MM.1S (cell line): ENCODE measurements at regions not wholly inside any gene's neighbourhood (a gene's known extent, or its start where the extent isn't known, plus 50 kb on each side); places are given as distances from the start of the nearest gene placed in this dataset.

Experiments used
- DNase-seq: peaks from one replicate; pipeline ENCODE4 v3.0.0-alpha.2; 2015
- H2AFZ ChIP-seq: fragments of 300-600 bp; sonication (generic); 2 replicates; pipeline ENCODE4 v1.6.0; 2016; ENCODE audit warnings: antibody characterized with exemption, low read length
- H3F3A ChIP-seq: fragments of 300-600 bp; sonication (generic); 2 replicates; pipeline ENCODE4 v1.6.1; 2016; ENCODE audit warnings: mild to moderate bottlenecking, antibody characterized with exemption, low read length, moderate library complexity, mixed read lengths; ENCODE audit not compliant: insufficient read depth
- H3K27ac ChIP-seq: fragments of 300-600 bp; sonication (generic); 2 replicates; pipeline ENCODE4 v1.5.1; 2016; ENCODE audit warnings: mild to moderate bottlenecking, low read length
- H3K27me3 ChIP-seq: fragments of 300-600 bp; sonication (generic); replicated peaks from 2 replicates; pipeline ENCODE4 v1.6.0; 2016; ENCODE audit warnings: low read length; ENCODE audit not compliant: insufficient read depth
- H3K36me3 ChIP-seq: fragments of 300-600 bp; sonication (generic); replicated peaks from 2 replicates; pipeline ENCODE4 v1.6.1; 2016; ENCODE audit warnings: mild to moderate bottlenecking, low read length, mixed read lengths; ENCODE audit not compliant: insufficient read depth
- H3K4me1 ChIP-seq: fragments of 300-600 bp; sonication (generic); 2 replicates; pipeline ENCODE4 v1.6.1; 2016; ENCODE audit warnings: low read length, mixed read lengths
- H3K4me2 ChIP-seq: fragments of 300-600 bp; sonication (generic); 2 replicates; pipeline ENCODE4 v1.6.0; 2016; ENCODE audit warnings: low read depth, low read length
- H3K4me3 ChIP-seq: fragments of 300-600 bp; sonication (generic); 2 replicates; pipeline ENCODE4 v1.5.1; 2016; ENCODE audit warnings: low read length, mixed read lengths
- H3K79me2 ChIP-seq: fragments of 300-600 bp; sonication (generic); 2 replicates; pipeline ENCODE4 v1.6.1; 2016; ENCODE audit warnings: mixed run types, low read length, mixed read lengths
- H3K9ac ChIP-seq: fragments of 300-600 bp; sonication (generic); 2 replicates; pipeline ENCODE4 v1.6.1; 2016; ENCODE audit warnings: low read length, mixed read lengths
- H3K9me2 ChIP-seq: fragments of 300-600 bp; sonication (generic); replicated peaks from 2 replicates; pipeline ENCODE4 v1.6.1; 2016; ENCODE audit warnings: mild to moderate bottlenecking, low read length, mixed read lengths; ENCODE audit not compliant: insufficient read depth
- H3K9me3 ChIP-seq: fragments of 300-600 bp; sonication (generic); replicated peaks from 2 replicates; pipeline ENCODE4 v1.6.1; 2016; ENCODE audit warnings: mild to moderate bottlenecking, low read length, mixed read lengths; ENCODE audit not compliant: insufficient read depth
- H4K20me1 ChIP-seq: fragments of 300-600 bp; sonication (generic); 2 replicates; pipeline ENCODE4 v1.6.1; 2016; ENCODE audit warnings: mild to moderate bottlenecking, low read length, moderate library complexity, mixed read lengths; ENCODE audit not compliant: insufficient read depth
- EZH2 ChIP-seq: fragments of 300-600 bp; sonication (generic); optimal IDR thresholded peaks from 2 replicates; pipeline ENCODE3; 2017; ENCODE audit warnings: low read depth, mild to moderate bottlenecking, antibody characterized with exemption, low read length, mixed read lengths
- EZH2phosphoT487 ChIP-seq: fragments of 300-600 bp; sonication (generic); IDR thresholded peaks from 2 replicates; pipeline ENCODE4 v1.6.1; 2018; ENCODE audit warnings: antibody characterized with exemption, low read length
- TF ChIP-seq, protein P1 (sequence below): fragments of 300-600 bp; sonication (generic); IDR thresholded peaks from 2 replicates; pipeline ENCODE4 v1.5.1; 2016; ENCODE audit warnings: antibody characterized with exemption, low read length, mixed read lengths

DNA sequence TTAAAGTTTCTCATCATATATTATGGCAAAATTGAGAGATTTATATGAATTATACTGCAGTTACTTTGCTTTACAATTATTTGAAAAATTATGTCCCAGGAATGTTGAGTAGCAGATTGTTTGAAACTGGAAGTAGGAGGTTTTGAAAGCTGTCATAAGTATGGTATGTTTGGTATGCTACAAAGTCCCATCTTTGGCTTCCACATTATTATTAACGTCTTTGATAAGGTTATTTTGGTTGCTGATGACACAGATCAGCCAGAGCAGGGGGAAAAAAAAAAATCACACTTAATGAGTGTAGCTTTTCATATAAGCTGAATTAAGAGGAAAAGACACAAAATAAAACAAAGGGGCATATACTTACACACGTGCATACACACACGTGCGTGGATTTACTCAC lies 130.1 kb downstream of the SLITRK1 start:
- TF ChIP-seq, protein P1, sequence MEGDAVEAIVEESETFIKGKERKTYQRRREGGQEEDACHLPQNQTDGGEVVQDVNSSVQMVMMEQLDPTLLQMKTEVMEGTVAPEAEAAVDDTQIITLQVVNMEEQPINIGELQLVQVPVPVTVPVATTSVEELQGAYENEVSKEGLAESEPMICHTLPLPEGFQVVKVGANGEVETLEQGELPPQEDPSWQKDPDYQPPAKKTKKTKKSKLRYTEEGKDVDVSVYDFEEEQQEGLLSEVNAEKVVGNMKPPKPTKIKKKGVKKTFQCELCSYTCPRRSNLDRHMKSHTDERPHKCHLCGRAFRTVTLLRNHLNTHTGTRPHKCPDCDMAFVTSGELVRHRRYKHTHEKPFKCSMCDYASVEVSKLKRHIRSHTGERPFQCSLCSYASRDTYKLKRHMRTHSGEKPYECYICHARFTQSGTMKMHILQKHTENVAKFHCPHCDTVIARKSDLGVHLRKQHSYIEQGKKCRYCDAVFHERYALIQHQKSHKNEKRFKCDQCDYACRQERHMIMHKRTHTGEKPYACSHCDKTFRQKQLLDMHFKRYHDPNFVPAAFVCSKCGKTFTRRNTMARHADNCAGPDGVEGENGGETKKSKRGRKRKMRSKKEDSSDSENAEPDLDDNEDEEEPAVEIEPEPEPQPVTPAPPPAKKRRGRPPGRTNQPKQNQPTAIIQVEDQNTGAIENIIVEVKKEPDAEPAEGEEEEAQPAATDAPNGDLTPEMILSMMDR, result no peak
- TF ChIP-seq EZH2phosphoT487, result no peak
- TF ChIP-seq EZH2, result no peak
- no peaks in the 10 kb centered on the region for H3K79me2 ChIP-seq
- H3K9me3 ChIP-seq, result no peaks in the 10 kb centered on the region
- no peak for DNase-seq
- H4K20me1 ChIP-seq, result no peaks in the 10 kb centered on the region
- H3K27ac ChIP-seq, result no peak overlapping the region
- no peak overlapping the region for H3K4me2 ChIP-seq
- no peak overlapping the region for H3K4me3 ChIP-seq
- H3K9me2 ChIP-seq, result no peaks in the 10 kb centered on the region
- no peak overlapping the region for H3K9ac ChIP-seq
- no peak overlapping the region for H2AFZ ChIP-seq
- H3K4me1 ChIP-seq, result no peaks in the 10 kb centered on the region
- H3K36me3 ChIP-seq, result no peaks in the 10 kb centered on the region
- H3F3A ChIP-seq, result no peaks in the 10 kb centered on the region
- no peaks in the 10 kb centered on the region for H3K27me3 ChIP-seq

DNA sequence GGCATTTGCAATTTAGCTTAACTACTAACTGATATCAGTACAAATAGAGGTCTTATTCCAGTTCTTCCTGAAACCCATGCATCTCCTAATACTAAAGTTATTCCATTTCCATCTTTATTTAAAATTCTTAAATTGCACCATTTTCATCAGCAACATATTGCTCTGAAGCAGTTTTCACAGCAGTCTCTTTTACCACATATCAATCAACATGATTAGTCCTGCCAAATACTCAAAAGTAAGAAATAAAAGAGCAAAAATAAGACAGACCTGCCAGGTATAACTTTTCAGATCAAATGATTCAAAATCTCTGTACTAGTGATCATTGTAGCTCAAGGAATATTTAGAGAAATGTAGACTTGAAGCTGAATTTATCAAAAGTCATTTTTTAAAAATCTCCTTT lies 141.7 kb downstream of the SLITRK1 start:
- Histone ChIP-seq H3K9ac (no peak overlapping the region), H2AFZ (no peak overlapping the region), H3K36me3 (no peaks in the 10 kb centered on the region), H3F3A (no peaks in the 10 kb centered on the region), H3K79me2 (no peaks in the 10 kb centered on the region), H3K27ac (no peak overlapping the region), H3K4me2 (no peak overlapping the region), H3K4me3 (no peak overlapping the region), H3K4me1 (no peaks in the 10 kb centered on the region), H3K27me3 (no peaks in the 10 kb centered on the region), H4K20me1 (no peaks in the 10 kb centered on the region), H3K9me3 (no peaks in the 10 kb centered on the region), H3K9me2 (no peaks in the 10 kb centered on the region)
- no peak for DNase-seq
- no peak for TF ChIP-seq EZH2
- TF ChIP-seq, protein P1, result no peak
- no peak for TF ChIP-seq EZH2phosphoT487

DNA sequence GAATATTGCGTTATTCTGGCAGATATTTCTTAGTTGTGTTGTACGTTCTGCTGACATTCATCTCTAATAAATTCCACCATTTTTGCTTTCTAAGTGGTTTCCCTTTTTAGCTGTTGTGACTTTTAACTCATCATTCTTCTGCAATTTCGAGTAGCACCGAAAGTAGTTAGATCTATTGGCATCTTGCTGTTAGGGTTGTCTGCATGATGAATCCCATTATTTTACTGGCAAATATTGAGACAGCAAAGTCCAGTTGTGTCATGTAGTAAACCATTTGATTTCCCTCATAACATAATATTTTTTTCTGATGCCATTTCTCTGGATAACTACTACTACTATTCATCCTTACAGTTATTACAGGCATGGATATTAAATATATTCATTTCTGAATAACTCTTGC lies 143.9 kb downstream of the SLITRK1 start:
- Histone ChIP-seq H3K9me3 (no peaks in the 10 kb centered on the region), H3K4me1 (peaks cover 9% of the 10 kb centered on the region), H3K4me3 (no peak overlapping the region), H3K9me2 (no peaks in the 10 kb centered on the region), H3F3A (0 out of 2 replicates have a peak, but pooled peaks cover 3% of the 10 kb centered on the region), H3K36me3 (no peaks in the 10 kb centered on the region), H3K27ac (no peak overlapping the region), H4K20me1 (no peaks in the 10 kb centered on the region), H2AFZ (no peak overlapping the region), H3K4me2 (no peak overlapping the region), H3K27me3 (no peaks in the 10 kb centered on the region), H3K9ac (no peak overlapping the region), H3K79me2 (no peaks in the 10 kb centered on the region)
- TF ChIP-seq EZH2 (no peak), EZH2phosphoT487 (no peak)
- TF ChIP-seq, protein P1, result no peak
- DNase-seq, result no peak

DNA sequence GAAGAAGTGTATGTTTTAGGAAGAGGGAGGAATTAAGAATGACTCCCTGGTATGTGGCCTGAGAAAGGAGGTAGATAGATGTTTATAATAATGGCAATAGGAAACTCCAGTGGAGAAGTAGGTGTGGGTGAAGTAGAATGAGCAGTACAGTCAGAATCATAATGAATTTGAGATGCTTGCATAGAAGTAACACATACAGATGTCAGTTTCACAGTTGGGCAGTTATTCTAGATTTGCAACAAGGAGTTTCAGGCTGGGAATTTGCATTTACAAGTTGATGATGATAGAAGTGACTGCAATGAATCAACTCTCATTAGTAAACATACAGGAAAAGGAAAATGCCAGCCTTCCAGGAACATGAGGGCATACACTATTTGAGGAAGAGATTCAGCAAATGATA lies 149.0 kb downstream of the SLITRK1 start:
- H3K4me2 ChIP-seq, result peak overlapping the region; percentile 62
- H3K36me3 ChIP-seq, result no peaks in the 10 kb centered on the region
- H3K9me2 ChIP-seq, result no peaks in the 10 kb centered on the region
- H3K4me3 ChIP-seq, result peak overlapping the region; percentile 50; the same call in 1 of the 2 replicates
- H4K20me1 ChIP-seq, result no peaks in the 10 kb centered on the region
- H3K79me2 ChIP-seq, result no peaks in the 10 kb centered on the region
- peaks cover 19% of the 10 kb centered on the region for H3K4me1 ChIP-seq
- DNase-seq, result peak; percentile 66
- peaks cover 16% of the 10 kb centered on the region for H3F3A ChIP-seq
- H3K9ac ChIP-seq, result peak overlapping the region; percentile 8; the same call in 1 of the 2 replicates
- TF ChIP-seq EZH2, result no peak
- TF ChIP-seq EZH2phosphoT487, result no peak
- TF ChIP-seq, protein P1, result no peak
- H3K9me3 ChIP-seq, result no peaks in the 10 kb centered on the region
- H2AFZ ChIP-seq, result peak overlapping the region; percentile 73
- H3K27ac ChIP-seq, result peak overlapping the region; percentile 75
- H3K27me3 ChIP-seq, result no peaks in the 10 kb centered on the region
